ENCODE measurements at regions not wholly inside any gene's neighbourhood (a gene's known extent, or its start where the extent isn't known, plus 50 kb on each side); places are given as distances from the start of the nearest gene placed in this dataset.

GRCh38 chr10:7030134-7030855 is 380.5 kb downstream of the SFMBT2 start:
- Mint-ChIP-seq H3K27ac (ENCODE audit: unreplicated experiment) (no peak overlapping the region), H3K36me3 (ENCODE audit: low read depth, unreplicated experiment) (no peaks in the 10 kb centered on the region), H3K27me3 (ENCODE audit: unreplicated experiment) (no peaks in the 10 kb centered on the region), H3K4me1 (ENCODE audit: unreplicated experiment) (no peaks in the 10 kb centered on the region), H3K9me3 (ENCODE audit: unreplicated experiment) (no peaks in the 10 kb centered on the region), H3K4me3 (ENCODE audit: unreplicated experiment) (no peak overlapping the region)
- TF ChIP-seq, protein P1, sequence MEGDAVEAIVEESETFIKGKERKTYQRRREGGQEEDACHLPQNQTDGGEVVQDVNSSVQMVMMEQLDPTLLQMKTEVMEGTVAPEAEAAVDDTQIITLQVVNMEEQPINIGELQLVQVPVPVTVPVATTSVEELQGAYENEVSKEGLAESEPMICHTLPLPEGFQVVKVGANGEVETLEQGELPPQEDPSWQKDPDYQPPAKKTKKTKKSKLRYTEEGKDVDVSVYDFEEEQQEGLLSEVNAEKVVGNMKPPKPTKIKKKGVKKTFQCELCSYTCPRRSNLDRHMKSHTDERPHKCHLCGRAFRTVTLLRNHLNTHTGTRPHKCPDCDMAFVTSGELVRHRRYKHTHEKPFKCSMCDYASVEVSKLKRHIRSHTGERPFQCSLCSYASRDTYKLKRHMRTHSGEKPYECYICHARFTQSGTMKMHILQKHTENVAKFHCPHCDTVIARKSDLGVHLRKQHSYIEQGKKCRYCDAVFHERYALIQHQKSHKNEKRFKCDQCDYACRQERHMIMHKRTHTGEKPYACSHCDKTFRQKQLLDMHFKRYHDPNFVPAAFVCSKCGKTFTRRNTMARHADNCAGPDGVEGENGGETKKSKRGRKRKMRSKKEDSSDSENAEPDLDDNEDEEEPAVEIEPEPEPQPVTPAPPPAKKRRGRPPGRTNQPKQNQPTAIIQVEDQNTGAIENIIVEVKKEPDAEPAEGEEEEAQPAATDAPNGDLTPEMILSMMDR (IDR thresholded peaks at IDR 0.05; ENCODE audit: unreplicated experiment), result no peak
- DNase-seq (ENCODE audit: low spot score), result no peak

DNA sequence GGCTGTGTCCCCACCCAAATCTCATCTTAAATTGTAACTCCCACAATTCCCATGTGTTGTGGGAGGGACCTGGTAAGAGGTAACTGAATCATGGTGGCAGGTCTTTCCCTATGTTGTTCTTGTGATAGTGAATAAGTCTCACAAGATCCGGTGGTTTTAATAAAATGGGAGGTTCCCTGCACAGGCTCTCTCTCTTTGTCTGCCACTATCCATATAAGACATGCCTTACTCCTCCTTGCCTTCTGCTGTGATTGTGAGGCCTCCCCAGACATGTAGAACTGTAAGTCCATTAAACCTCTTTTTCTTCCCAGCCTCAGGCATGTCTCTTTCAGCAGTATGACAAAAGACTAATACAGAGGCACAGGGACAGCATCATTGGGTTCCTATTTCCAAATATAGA is 381.2 kb downstream of the SFMBT2 start:
- TF ChIP-seq, protein P1 (IDR thresholded peaks at IDR 0.05; ENCODE audit: unreplicated experiment), result no peak
- no peak for DNase-seq (ENCODE audit: low spot score)
- H3K36me3 Mint-ChIP-seq (ENCODE audit: low read depth, unreplicated experiment), result no peaks in the 10 kb centered on the region

DNA sequence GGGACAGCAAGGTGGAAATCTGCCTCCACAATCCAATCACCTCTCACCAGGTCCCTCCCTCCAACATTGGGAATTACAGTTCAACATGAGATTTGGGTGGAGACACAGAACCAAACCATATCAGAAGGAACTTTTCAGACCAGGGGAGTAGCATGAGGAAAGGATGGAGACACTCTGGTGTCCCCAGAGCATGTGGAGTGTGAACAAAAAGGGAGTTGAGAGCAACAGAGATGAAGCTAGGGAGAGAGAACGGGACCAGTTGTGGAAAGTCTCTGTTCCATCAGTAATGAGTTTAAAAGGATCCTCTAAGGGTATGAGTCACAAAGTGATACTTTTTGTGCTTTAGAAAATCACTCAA is 382.0 kb downstream of the SFMBT2 start:
- H3K4me1 Mint-ChIP-seq (ENCODE audit: unreplicated experiment), result no peaks in the 10 kb centered on the region
- H3K27ac Mint-ChIP-seq (ENCODE audit: unreplicated experiment), result no peak overlapping the region
- TF ChIP-seq, protein P1 (IDR thresholded peaks at IDR 0.05; ENCODE audit: unreplicated experiment), result no peak
- H3K27me3 Mint-ChIP-seq (ENCODE audit: unreplicated experiment), result no peaks in the 10 kb centered on the region
- no peak for DNase-seq (ENCODE audit: low spot score)
- H3K4me3 Mint-ChIP-seq (ENCODE audit: unreplicated experiment), result no peak overlapping the region
- no peaks in the 10 kb centered on the region for H3K9me3 Mint-ChIP-seq (ENCODE audit: unreplicated experiment)
- H3K36me3 Mint-ChIP-seq (ENCODE audit: low read depth, unreplicated experiment), result no peaks in the 10 kb centered on the region

More for the DNA sequence above, 381.2 kb downstream of the SFMBT2 start:
- no peaks in the 10 kb centered on the region for H3K9me3 Mint-ChIP-seq (ENCODE audit: unreplicated experiment)
- H3K27ac Mint-ChIP-seq (ENCODE audit: unreplicated experiment), result no peak overlapping the region
- no peak overlapping the region for H3K4me3 Mint-ChIP-seq (ENCODE audit: unreplicated experiment)
- H3K4me1 Mint-ChIP-seq (ENCODE audit: unreplicated experiment), result no peaks in the 10 kb centered on the region
- H3K27me3 Mint-ChIP-seq (ENCODE audit: unreplicated experiment), result no peaks in the 10 kb centered on the region

DNA sequence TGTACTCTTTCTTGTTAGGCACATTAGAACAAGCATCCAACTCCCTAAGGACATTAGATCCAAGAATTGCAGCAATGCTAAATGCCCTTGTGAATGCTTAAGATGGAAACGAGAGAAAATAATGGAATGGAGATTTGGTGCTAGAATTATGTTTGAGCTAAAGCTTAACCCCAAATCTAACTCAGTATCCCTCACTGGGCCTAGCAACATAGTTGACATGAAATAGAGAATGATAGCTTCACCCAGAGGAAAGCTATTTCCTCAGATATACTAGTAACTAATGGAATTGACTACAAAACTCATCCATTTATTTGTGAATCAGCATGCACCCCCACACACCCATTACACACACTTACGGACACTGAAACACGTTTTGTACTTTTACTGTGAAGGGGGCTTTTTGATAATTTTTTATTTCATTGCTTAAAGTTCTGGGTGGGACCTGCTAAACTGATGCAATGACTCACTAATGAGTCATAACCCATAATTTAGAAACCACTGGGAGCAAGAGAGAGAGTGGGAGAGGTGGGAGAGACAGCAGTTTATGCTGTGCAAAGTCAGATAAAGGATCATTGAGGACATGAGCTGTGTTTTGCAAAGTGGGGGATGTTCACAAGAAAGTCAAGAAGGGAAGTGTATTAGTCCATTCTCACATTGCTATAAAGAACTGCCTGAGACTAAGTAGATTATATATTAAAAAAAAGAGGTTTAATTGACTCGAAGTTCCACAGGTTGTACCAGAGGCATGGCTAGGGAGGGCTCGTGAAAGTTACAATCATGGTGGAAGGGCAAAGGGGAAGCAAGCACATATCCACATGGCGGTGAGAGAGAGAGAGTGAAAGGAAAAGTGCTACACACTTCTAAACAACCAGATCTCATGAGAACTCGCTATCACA is 382.7 kb downstream of the SFMBT2 start:
- no peaks in the 10 kb centered on the region for H3K4me1 Mint-ChIP-seq (ENCODE audit: unreplicated experiment)
- no peaks in the 10 kb centered on the region for H3K9me3 Mint-ChIP-seq (ENCODE audit: unreplicated experiment)
- TF ChIP-seq, protein P1 (IDR thresholded peaks at IDR 0.05; ENCODE audit: unreplicated experiment), result no peak
- no peaks in the 10 kb centered on the region for H3K36me3 Mint-ChIP-seq (ENCODE audit: low read depth, unreplicated experiment)
- H3K27me3 Mint-ChIP-seq (ENCODE audit: unreplicated experiment), result no peaks in the 10 kb centered on the region
- H3K4me3 Mint-ChIP-seq (ENCODE audit: unreplicated experiment), result no peak overlapping the region
- no peak overlapping the region for H3K27ac Mint-ChIP-seq (ENCODE audit: unreplicated experiment)
- DNase-seq (ENCODE audit: low spot score), result no peak
